SU-DHL-6 (cell line): ENCODE measurements at regions not wholly inside any gene's neighbourhood (a gene's known extent, or its start where the extent isn't known, plus 50 kb on each side); places are given as distances from the start of the nearest gene placed in this dataset.

Source experiments
- CTCF ChIP-seq: fragments of 200-600 bp; sonication (generic); IDR thresholded peaks from one replicate; pipeline ENCODE4 v1.5.1; 2017; ENCODE audit warnings: antibody characterized with exemption, mild to moderate bottlenecking, low read length, moderate library complexity; ENCODE audit not compliant: insufficient read depth, poor library complexity, severe bottlenecking
- EZH2phosphoT487 ChIP-seq: fragments of 200-600 bp; sonication (generic), shearing (Covaris generic); conservative IDR thresholded peaks from 2 replicates; pipeline ENCODE4 v1.6.1; 2018; ENCODE audit warnings: mild to moderate bottlenecking, antibody characterized with exemption, low read length, moderate library complexity, mixed read lengths

DNA sequence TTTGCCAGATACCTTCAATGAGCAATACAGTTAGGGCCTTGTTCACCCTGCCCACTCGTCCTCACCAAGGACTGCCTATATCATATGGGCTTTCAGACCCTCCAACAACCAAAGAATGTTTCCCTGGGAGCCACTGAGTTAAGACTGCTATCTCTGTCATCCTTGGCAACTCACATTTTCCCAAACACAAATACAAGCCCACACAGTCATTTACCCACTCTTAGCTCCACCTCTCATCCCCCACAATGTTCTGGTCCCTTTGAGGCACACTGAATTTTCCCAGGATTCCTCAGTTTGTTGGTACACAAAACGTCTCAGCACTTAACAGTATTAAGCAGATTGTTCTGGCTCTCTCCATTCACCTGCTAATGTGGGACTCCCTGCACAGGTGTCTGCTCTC, 204.6 kb downstream of the TLE3 start:
- TF ChIP-seq CTCF (no peak), EZH2phosphoT487 (no peak)
